GM23248 (cell line): ENCODE measurements at regions not wholly inside any gene's neighbourhood (a gene's known extent, or its start where the extent isn't known, plus 50 kb on each side); places are given as distances from the start of the nearest gene placed in this dataset.

Source experiments
- DNase-seq: peaks from one replicate; pipeline ENCODE4 v3.0.0-alpha.2; 2015
- H2AFZ ChIP-seq: fragments of 200-600 bp; sonication (generic); 2 replicates; pipeline ENCODE4 v1.6.1; 2016; ENCODE audit warnings: antibody characterized with exemption
- H3F3A ChIP-seq: fragments of 200-600 bp; sonication (generic); 2 replicates; pipeline ENCODE4 v1.6.1; 2016; ENCODE audit warnings: mild to moderate bottlenecking, antibody characterized with exemption, mixed run types; ENCODE audit not compliant: insufficient read depth
- H3K27ac ChIP-seq: fragments of 200-600 bp; sonication (generic); 2 replicates; pipeline ENCODE4 v1.5.1; 2016; ENCODE audit warnings: mild to moderate bottlenecking
- H3K27me3 ChIP-seq: fragments of 200-600 bp; sonication (generic); replicated peaks from 2 replicates; pipeline ENCODE4 v1.6.1; 2016; ENCODE audit warnings: mild to moderate bottlenecking; ENCODE audit not compliant: insufficient read depth
- H3K36me3 ChIP-seq: fragments of 200-600 bp; sonication (generic); 2 replicates; pipeline ENCODE4 v1.6.1; 2016; ENCODE audit warnings: low read depth, mild to moderate bottlenecking
- H3K4me1 ChIP-seq: fragments of 200-600 bp; sonication (generic); 2 replicates; pipeline ENCODE4 v1.6.1; 2016; ENCODE audit warnings: mild to moderate bottlenecking; ENCODE audit not compliant: insufficient read depth
- H3K4me2 ChIP-seq: fragments of 200-600 bp; sonication (generic); one replicate; pipeline ENCODE4 v1.6.1; 2016; ENCODE audit warnings: mild to moderate bottlenecking; ENCODE audit not compliant: unreplicated experiment
- H3K4me3 ChIP-seq: fragments of 200-600 bp; sonication (generic); 2 replicates; pipeline ENCODE4 v1.5.1; 2016; ENCODE audit warnings: mild to moderate bottlenecking
- H3K79me2 ChIP-seq: fragments of 200-600 bp; sonication (generic); 2 replicates; pipeline ENCODE4 v1.6.1; 2016; ENCODE audit warnings: mild to moderate bottlenecking; ENCODE audit not compliant: insufficient read depth
- H3K9ac ChIP-seq: fragments of 200-600 bp; sonication (generic); 2 replicates; pipeline ENCODE4 v1.6.1; 2016; ENCODE audit warnings: mild to moderate bottlenecking
- H3K9me2 ChIP-seq: fragments of 200-600 bp; sonication (generic); 2 replicates; pipeline ENCODE4 v1.6.1; 2016; ENCODE audit warnings: mixed run types, mild to moderate bottlenecking, moderate library complexity; ENCODE audit not compliant: insufficient read depth
- H3K9me3 ChIP-seq: fragments of 200-600 bp; sonication (generic); one replicate; pipeline ENCODE4 v1.6.1; 2017; ENCODE audit warnings: low read depth
- H4K20me1 ChIP-seq: fragments of 200-600 bp; sonication (generic); 2 replicates; pipeline ENCODE4 v1.6.0; 2016; ENCODE audit not compliant: insufficient read depth
- EZH2 ChIP-seq: fragments of 200-600 bp; sonication (generic); IDR thresholded peaks from 2 replicates; pipeline ENCODE4 v1.6.1; 2018; ENCODE audit warnings: antibody characterized with exemption, mild to moderate bottlenecking; ENCODE audit not compliant: insufficient read depth, poor library complexity, severe bottlenecking
- EZH2phosphoT487 ChIP-seq: fragments of 200-600 bp; sonication (generic); IDR thresholded peaks from 2 replicates; pipeline ENCODE4 v1.6.1; 2018; ENCODE audit warnings: antibody characterized with exemption, moderate library complexity, mild to moderate bottlenecking, low read depth; ENCODE audit not compliant: insufficient read depth
- WGBS, 2 experiments: methylation state at CpG; one replicate each; pipeline ENCODE4 v1.1.6; 2015 to 2017; ENCODE audit warnings: low lambda C conversion rate in 2 of 2, low coverage in 1 of 2; ENCODE audit errors: missing lambda C conversion rate in 2 of 2; 5-methylcytosine and 5-hydroxymethylcytosine counted together
- in situ Hi-C: fragments of 300-500 bp; cut with MboI; formaldehyde crosslinking; loops from 2 replicates; pipeline ENCODE4 v1.15.0; 2020

- Histone ChIP-seq H3K4me1 (no peaks in the 10 kb centered on the region), H3K9me3 (no peaks in the 10 kb centered on the region), H3K4me2 (no peak overlapping the region), H3K9ac (no peak overlapping the region), H4K20me1 (no peaks in the 10 kb centered on the region), H3K9me2 (no peaks in the 10 kb centered on the region), H3K36me3 (no peaks in the 10 kb centered on the region), H2AFZ (no peak overlapping the region), H3K27ac (no peak overlapping the region), H3K79me2 (no peaks in the 10 kb centered on the region), H3F3A (no peaks in the 10 kb centered on the region), H3K4me3 (no peak overlapping the region), H3K27me3 (no peaks in the 10 kb centered on the region)
- TF ChIP-seq EZH2, result no peak
- no peak for TF ChIP-seq EZH2phosphoT487
- in situ Hi-C loops, result no loop called here
- 36 to 49% methylated on average over 3 of the region's 3 CpGs for WGBS, 2 experiments
- no peak for DNase-seq
Observed at GRCh38 chr3:22627993-22628499, 575.1 kb upstream of the UBE2E2 start.

DNA sequence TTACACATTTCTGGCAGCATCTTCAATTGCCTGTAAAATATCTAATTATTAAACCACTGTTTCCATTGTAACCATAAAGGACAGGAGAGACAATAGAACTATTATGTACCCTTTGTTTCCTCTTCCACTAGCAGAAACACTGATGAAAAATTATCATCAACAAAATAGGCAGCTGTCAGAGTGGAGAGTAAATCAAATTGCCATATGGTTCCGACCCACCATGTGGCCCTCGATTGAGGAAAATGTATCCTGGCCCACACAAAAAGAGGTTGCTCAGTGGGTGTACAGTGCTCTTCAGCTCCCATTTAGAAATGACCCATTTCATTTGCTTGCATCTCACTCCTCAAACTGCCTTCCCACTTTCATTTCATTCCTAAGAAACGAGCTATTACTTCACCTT lies 570.6 kb upstream of the UBE2E2 start:
- 16 to 17% methylated on average over 3 of the region's 3 CpGs for WGBS, 2 experiments

DNA sequence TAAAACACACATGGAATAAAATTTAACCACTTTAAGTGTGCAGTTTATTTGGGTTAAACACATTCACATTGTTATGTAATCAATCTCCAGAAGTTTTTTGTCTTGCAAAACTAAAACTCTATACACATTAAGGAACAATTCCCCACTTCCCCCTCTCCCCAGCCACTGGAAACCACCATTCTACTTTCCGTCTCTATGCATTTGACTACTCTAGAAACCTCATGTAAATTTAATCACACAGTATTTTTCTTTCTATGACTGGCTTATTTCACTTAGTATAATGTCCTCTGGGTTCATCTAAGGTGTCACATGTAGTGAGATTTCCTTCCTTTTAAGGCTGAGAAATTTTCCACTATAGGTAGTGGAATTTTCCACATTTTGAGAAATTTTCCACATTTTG lies 568.7 kb upstream of the UBE2E2 start:
- Histone ChIP-seq H3K4me1 (no peaks in the 10 kb centered on the region), H3K79me2 (no peaks in the 10 kb centered on the region), H3K4me2 (no peak overlapping the region), H3K9me3 (no peaks in the 10 kb centered on the region), H3K4me3 (no peak overlapping the region), H4K20me1 (no peaks in the 10 kb centered on the region), H3K9me2 (no peaks in the 10 kb centered on the region), H3K27me3 (no peaks in the 10 kb centered on the region), H3K27ac (no peak overlapping the region), H3F3A (no peaks in the 10 kb centered on the region), H3K36me3 (no peaks in the 10 kb centered on the region), H3K9ac (no peak overlapping the region), H2AFZ (no peak overlapping the region)
- WGBS, 2 experiments, result 47 to 65% methylated on average over 1 of the region's 1 CpG
- in situ Hi-C loops, result no loop called here
- TF ChIP-seq EZH2, result no peak
- DNase-seq, result no peak

More for the DNA sequence above, 570.6 kb upstream of the UBE2E2 start:
- in situ Hi-C loops, result no loop called here
- H3K9ac ChIP-seq, result no peak overlapping the region
- no peaks in the 10 kb centered on the region for H3K9me2 ChIP-seq
- H3K4me2 ChIP-seq, result no peak overlapping the region
- H4K20me1 ChIP-seq, result no peaks in the 10 kb centered on the region
- H3K79me2 ChIP-seq, result no peaks in the 10 kb centered on the region
- H3K9me3 ChIP-seq, result no peaks in the 10 kb centered on the region
- H3K4me3 ChIP-seq, result no peak overlapping the region
- no peak overlapping the region for H3K27ac ChIP-seq
- no peak for TF ChIP-seq EZH2
- no peak for TF ChIP-seq EZH2phosphoT487
- no peak overlapping the region for H2AFZ ChIP-seq
- H3F3A ChIP-seq, result no peaks in the 10 kb centered on the region
- H3K36me3 ChIP-seq, result no peaks in the 10 kb centered on the region
- H3K27me3 ChIP-seq, result no peaks in the 10 kb centered on the region
- no peak for DNase-seq
- H3K4me1 ChIP-seq, result no peaks in the 10 kb centered on the region

DNA sequence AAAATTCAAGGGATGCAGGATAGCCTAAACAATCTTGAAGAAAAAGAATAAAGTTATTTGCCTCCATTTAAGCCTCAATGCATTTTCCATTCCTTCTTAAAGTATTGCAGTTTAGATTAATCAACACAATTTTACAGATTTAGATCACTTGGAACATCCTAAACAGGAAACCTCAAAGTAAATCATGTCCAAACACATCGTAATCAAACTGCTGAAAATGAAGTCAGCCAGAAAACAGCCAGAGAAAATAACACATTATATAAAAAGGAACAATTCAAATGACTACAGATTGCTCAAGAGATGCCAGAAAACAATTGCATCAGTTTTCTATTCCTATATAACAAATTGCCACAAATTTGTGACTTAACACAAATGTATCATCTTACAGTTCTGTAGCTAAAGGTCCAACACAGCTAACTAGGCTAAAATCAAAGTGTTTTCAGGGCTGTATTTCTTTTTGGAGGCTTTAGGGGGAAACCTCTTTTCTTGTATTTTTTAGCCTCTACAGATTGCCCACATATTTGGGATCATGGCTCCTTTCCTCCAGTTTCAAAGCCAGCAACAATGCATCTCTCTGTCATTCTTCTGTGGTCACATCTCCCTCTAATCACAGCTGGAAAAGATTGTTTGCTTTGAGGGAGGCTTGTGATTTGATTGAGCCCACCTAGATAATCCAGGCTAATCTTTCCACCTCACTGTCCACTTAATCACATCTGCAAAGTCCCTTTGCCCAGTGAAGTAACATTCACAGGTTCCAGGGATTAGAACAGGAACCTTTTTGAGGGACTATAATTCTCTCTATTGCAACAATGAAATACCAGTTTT lies 543.3 kb upstream of the UBE2E2 start:
- Histone ChIP-seq H3K27ac (no peak overlapping the region), H3K79me2 (no peaks in the 10 kb centered on the region), H3K4me1 (no peaks in the 10 kb centered on the region), H3F3A (no peaks in the 10 kb centered on the region), H4K20me1 (no peaks in the 10 kb centered on the region), H2AFZ (no peak overlapping the region), H3K27me3 (no peaks in the 10 kb centered on the region), H3K36me3 (no peaks in the 10 kb centered on the region), H3K4me2 (no peak overlapping the region), H3K9me3 (no peaks in the 10 kb centered on the region), H3K9me2 (no peaks in the 10 kb centered on the region), H3K4me3 (no peak overlapping the region), H3K9ac (no peak overlapping the region)
- in situ Hi-C loops, result no loop called here
- no peak for DNase-seq
- TF ChIP-seq EZH2phosphoT487 (no peak), EZH2 (no peak)
- 0 to 6% methylated on average over 1 of the region's 1 CpG for WGBS, 2 experiments

DNA sequence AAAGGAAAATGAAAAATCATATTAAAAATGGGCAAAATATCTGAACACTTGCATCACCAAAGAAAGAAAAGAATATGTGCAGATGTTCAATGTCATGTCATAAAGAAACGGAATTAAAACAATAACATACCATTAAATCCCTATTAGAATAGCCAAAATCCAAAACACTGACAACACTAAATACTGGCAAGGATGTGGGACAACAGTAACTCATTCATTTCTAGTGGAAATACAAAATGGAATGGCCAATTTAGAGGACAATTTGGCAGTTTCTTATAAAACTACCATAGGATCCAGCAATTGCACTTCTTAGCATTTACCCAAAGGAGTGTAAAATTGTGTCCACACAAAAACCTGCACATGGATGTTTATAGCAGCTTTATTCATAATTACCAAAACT lies 542.5 kb upstream of the UBE2E2 start:
- no peak overlapping the region for H3K27ac ChIP-seq
- no peaks in the 10 kb centered on the region for H3F3A ChIP-seq
- H3K79me2 ChIP-seq, result no peaks in the 10 kb centered on the region
- no peaks in the 10 kb centered on the region for H3K36me3 ChIP-seq
- H2AFZ ChIP-seq, result no peak overlapping the region
- no peak overlapping the region for H3K4me3 ChIP-seq
- H4K20me1 ChIP-seq, result no peaks in the 10 kb centered on the region
- H3K9me2 ChIP-seq, result no peaks in the 10 kb centered on the region
- H3K9ac ChIP-seq, result no peak overlapping the region
- DNase-seq, result no peak
- no peaks in the 10 kb centered on the region for H3K4me1 ChIP-seq
- H3K4me2 ChIP-seq, result no peak overlapping the region
- no peaks in the 10 kb centered on the region for H3K9me3 ChIP-seq
- H3K27me3 ChIP-seq, result no peaks in the 10 kb centered on the region
- 3 to 4% methylated on average over 1 of the region's 1 CpG for WGBS, 2 experiments
- TF ChIP-seq EZH2phosphoT487, result no peak
- no peak for TF ChIP-seq EZH2
- in situ Hi-C loops, result no loop called here
